Mucosa of rectum (tissue), 2 donors: ENCODE measurements at regions not wholly inside any gene's neighbourhood (a gene's known extent, or its start where the extent isn't known, plus 50 kb on each side); places are given as distances from the start of the nearest gene placed in this dataset.

Experiments used
- H3K27ac ChIP-seq, 2 donors: one replicate each; pipeline ENCODE4 v1.7.0; 2013; ENCODE audit warnings: inconsistent platforms in 2 of 2, low read depth in 2 of 2, low read length in 2 of 2
- H3K27me3 ChIP-seq, 2 donors: one replicate each; pipeline ENCODE4 v1.7.0; 2013; ENCODE audit warnings: low read length in 2 of 2; ENCODE audit not compliant: control insufficient read depth in 2 of 2, insufficient read depth in 2 of 2
- H3K36me3 ChIP-seq, 2 donors: one replicate each; pipeline ENCODE4 v1.7.0; 2013; ENCODE audit warnings: low read length in 2 of 2; ENCODE audit not compliant: control insufficient read depth in 2 of 2, insufficient read depth in 2 of 2
- H3K4me1 ChIP-seq, 2 donors: one replicate each; pipeline ENCODE4 v1.7.0; 2013; ENCODE audit warnings: low read length in 2 of 2, mild to moderate bottlenecking in 1 of 2; ENCODE audit not compliant: control insufficient read depth in 2 of 2, insufficient read depth in 2 of 2
- H3K4me3 ChIP-seq, 2 donors: one replicate each; pipeline ENCODE4 v1.7.0; 2013; ENCODE audit warnings: low read length in 2 of 2
- H3K9ac ChIP-seq, 2 donors: one replicate each; pipeline ENCODE4 v1.7.0; 2013; ENCODE audit warnings: low read length in 2 of 2, low read depth in 1 of 2, mild to moderate bottlenecking in 1 of 2
- H3K9me3 ChIP-seq, 2 donors: one replicate each; pipeline ENCODE4 v1.7.0; 2013; ENCODE audit warnings: low read length in 2 of 2; ENCODE audit not compliant: control insufficient read depth in 2 of 2
- donor health status: healthy.
- donor health status: Normal muscosa, but diverticular disease.

DNA sequence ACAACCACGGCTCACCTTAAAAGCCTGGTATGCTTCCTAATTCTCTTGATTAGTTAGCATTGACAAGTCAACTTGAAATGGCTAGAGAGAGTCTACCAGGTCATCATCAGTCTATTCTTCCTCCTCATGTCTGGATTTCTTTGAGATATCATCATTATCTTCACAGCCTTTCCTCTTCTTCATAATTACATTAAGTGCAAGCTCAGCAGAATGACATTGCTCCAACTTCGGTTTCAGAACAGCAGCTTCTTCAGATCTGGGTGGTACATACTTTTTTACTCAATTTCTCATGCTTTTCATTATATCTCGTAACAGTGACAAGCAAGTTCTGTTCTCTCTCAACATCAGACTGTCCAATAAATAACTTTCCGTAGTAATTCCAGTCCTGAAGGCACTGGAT is 337.5 kb upstream of the TENM3 start:
- Histone ChIP-seq H3K4me3 (no peak overlapping the region), H3K9me3 (no peaks in the 10 kb centered on the region), H3K36me3 (no peaks in the 10 kb centered on the region), H3K27me3 (no peaks in the 10 kb centered on the region), H3K4me1 (no peaks in the 10 kb centered on the region), H3K27ac (no peak overlapping the region), H3K9ac (no peak overlapping the region)

DNA sequence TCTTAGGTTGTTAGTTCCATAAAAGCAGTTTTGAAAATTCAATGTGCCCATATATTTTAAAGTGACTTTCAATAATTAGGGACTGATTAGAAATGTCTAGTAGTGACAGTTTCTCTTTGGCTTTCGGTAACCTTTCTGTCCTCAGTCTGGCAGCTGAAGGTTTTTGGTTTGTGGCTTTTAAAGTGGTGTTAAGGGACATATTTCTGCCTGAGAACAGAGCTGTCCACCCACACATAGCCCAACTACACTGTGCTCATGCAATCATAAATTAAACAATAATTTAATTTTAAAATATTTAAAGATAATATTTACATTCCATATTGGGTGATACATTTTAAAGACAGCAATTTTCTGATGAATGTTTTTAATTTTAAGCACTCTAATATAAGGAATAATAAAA is 335.0 kb upstream of the TENM3 start:
- Histone ChIP-seq H3K36me3 (no peaks in the 10 kb centered on the region), H3K9ac (no peak overlapping the region), H3K4me3 (no peak overlapping the region), H3K27me3 (no peaks in the 10 kb centered on the region), H3K27ac (no peak overlapping the region), H3K9me3 (no peaks in the 10 kb centered on the region), H3K4me1 (no peaks in the 10 kb centered on the region)

DNA sequence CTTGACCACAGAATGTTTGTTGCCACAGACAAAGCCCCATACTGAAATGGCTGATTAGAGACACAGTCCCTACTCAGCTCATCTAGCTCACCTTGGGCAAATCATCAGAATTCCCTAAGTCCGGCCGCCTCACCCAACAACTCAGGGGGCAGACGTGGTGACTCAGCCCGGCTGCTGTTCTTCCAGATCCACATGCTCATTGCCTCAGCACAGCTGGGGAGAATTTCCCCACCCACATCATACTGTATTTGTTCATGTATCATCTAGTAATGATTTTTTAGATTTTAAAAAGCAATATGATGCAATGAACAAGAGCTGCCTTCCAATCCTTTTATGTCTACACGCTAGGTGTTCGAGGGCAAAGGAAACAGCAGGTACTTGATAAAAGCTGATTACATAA is 333.8 kb upstream of the TENM3 start:
- H3K4me3 ChIP-seq, result no peak overlapping the region
- no peaks in the 10 kb centered on the region for H3K9me3 ChIP-seq
- H3K9ac ChIP-seq, result no peak overlapping the region
- H3K27me3 ChIP-seq, result no peaks in the 10 kb centered on the region
- no peaks in the 10 kb centered on the region for H3K4me1 ChIP-seq
- no peak overlapping the region for H3K27ac ChIP-seq
- H3K36me3 ChIP-seq, result no peaks in the 10 kb centered on the region

DNA sequence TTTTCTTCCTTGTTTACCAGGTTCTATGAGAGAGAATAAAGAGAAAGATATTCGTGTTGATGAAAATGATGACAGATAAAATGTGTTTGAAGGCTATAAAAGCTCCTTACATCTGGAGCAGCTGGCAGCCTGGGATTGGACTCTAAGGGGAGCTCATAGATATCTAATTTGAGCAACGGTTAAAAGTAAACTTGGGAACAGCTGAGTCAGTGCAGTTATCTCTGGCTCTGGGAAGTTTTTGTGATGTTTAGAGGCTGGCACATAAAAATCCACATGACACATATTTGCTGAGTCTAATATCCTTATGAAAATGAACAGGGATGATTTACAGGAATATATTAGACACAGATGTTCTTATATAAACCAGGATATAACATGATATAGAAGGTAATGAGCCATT is 331.8 kb upstream of the TENM3 start:
- Histone ChIP-seq H3K4me3 (no peak overlapping the region), H3K36me3 (no peaks in the 10 kb centered on the region), H3K27me3 (no peaks in the 10 kb centered on the region), H3K4me1 (no peaks in the 10 kb centered on the region), H3K27ac (no peak overlapping the region), H3K9ac (no peak overlapping the region), H3K9me3 (no peaks in the 10 kb centered on the region)

DNA sequence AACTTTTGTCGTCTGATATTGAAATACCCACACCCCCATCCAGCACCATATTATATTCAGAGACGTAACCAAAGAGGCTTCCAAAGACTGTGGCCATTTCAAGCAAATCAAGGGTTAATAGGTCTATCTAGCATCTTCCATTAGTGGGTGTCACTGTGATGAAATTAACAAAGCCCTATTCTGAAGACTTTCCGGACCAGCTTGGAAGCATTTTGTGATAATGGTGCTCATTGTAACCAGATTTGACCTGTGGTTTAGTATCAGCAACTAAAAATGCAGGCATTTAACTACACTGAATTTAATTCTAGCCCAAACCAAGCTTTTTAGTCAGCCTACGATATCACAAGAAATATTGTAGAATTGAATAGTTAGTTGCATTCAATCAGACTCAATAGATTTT is 309.7 kb upstream of the TENM3 start:
- no peaks in the 10 kb centered on the region for H3K4me1 ChIP-seq
- no peaks in the 10 kb centered on the region for H3K27me3 ChIP-seq
- H3K9me3 ChIP-seq, result no peaks in the 10 kb centered on the region
- H3K4me3 ChIP-seq, result no peak overlapping the region
- H3K27ac ChIP-seq, result no peak overlapping the region
- H3K9ac ChIP-seq, result no peak overlapping the region
- H3K36me3 ChIP-seq, result no peaks in the 10 kb centered on the region

- Histone ChIP-seq H3K9ac (no peak overlapping the region), H3K36me3 (no peaks in the 10 kb centered on the region), H3K27ac (no peak overlapping the region)
Observed at GRCh38 chr4:181938631-181939030, 304.6 kb upstream of the TENM3 start.

GRCh38 chr4:181939199-181939945 is 303.8 kb upstream of the TENM3 start:
- no peaks in the 10 kb centered on the region for H3K9me3 ChIP-seq
- no peak overlapping the region for H3K27ac ChIP-seq
- H3K4me3 ChIP-seq, result no peak overlapping the region
- H3K36me3 ChIP-seq, result no peaks in the 10 kb centered on the region
- H3K27me3 ChIP-seq, result no peaks in the 10 kb centered on the region
- H3K4me1 ChIP-seq, result no peaks in the 10 kb centered on the region
- no peak overlapping the region for H3K9ac ChIP-seq

More at GRCh38 chr4:181938631-181939030, 304.6 kb upstream of the TENM3 start:
- no peaks in the 10 kb centered on the region for H3K27me3 ChIP-seq
- H3K9me3 ChIP-seq, result no peaks in the 10 kb centered on the region
- no peak overlapping the region for H3K4me3 ChIP-seq
- no peaks in the 10 kb centered on the region for H3K4me1 ChIP-seq

- Histone ChIP-seq H3K27ac (no peak overlapping the region), H3K4me1 (no peaks in the 10 kb centered on the region), H3K36me3 (no peaks in the 10 kb centered on the region), H3K27me3 (no peaks in the 10 kb centered on the region), H3K4me3 (no peak overlapping the region), H3K9ac (no peak overlapping the region), H3K9me3 (no peaks in the 10 kb centered on the region)
Observed at GRCh38 chr4:181944527-181944926, 298.7 kb upstream of the TENM3 start.

DNA sequence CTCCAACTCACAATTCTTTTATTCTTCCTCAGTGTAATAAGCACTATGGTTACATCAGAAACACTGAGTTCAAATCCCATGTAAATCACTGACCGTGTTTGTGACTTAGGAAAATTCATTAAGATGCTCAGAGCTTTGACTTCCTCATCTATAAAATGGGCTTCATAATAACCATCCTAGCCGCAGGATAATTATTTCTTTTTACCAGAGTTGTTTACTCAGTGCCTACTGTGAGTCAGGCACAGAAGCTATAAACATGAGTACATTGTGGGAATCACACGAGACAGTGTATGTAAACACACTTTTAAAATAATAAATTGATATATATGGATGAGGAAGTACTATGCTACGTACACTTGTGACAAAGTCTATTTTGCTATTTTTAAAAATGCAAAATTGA is 296.3 kb upstream of the TENM3 start:
- Histone ChIP-seq H3K27me3 (no peaks in the 10 kb centered on the region), H3K27ac (no peak overlapping the region), H3K4me3 (no peak overlapping the region), H3K36me3 (no peaks in the 10 kb centered on the region), H3K4me1 (no peaks in the 10 kb centered on the region), H3K9ac (no peak overlapping the region), H3K9me3 (no peaks in the 10 kb centered on the region)

DNA sequence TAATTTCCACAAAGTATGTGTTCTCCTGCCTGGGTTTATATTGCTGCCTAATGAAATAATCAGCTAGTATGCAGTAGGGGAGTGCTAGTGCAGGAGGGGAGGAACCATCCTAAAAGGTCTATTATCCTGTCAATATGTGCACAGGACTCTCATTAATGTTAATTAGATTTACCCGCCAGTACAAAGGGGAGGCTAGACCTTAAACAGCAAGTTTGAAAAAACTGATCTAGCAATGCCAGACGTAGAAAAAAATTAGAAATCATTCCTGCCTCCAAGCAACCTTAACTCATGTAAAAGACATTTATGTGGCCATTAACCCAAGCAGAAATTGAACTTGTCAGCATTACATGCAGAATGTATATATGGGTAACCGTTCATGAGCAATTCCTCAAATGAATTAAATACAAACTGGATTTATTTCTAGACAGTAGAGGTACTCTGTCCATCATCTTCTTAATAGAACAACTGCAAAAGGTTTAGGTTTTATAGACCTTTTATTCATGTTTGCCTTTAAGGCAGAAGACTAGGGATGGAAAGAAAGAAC is 294.3 kb upstream of the TENM3 start:
- no peak overlapping the region for H3K9ac ChIP-seq
- H3K4me1 ChIP-seq, result no peaks in the 10 kb centered on the region
- no peak overlapping the region for H3K4me3 ChIP-seq
- H3K27ac ChIP-seq, result no peak overlapping the region
- no peaks in the 10 kb centered on the region for H3K36me3 ChIP-seq
- no peaks in the 10 kb centered on the region for H3K9me3 ChIP-seq
- no peaks in the 10 kb centered on the region for H3K27me3 ChIP-seq
